Lower leg skin (tissue), 4 donors: ENCODE measurements at regions not wholly inside any gene's neighbourhood (a gene's known extent, or its start where the extent isn't known, plus 50 kb on each side); places are given as distances from the start of the nearest gene placed in this dataset.

Source experiments
- DNase-seq, 2 donors: peaks; one replicate each; pipeline ENCODE4 v3.0.0-alpha.2; 2019; ENCODE audit warnings: low spot score in 2 of 2
- H3K4me3 ChIP-seq: fragments of 200-600 bp; sonication (generic); 2 replicates; pipeline ENCODE4 v1.5.1; 2017; ENCODE audit warnings: mild to moderate bottlenecking, low read depth; ENCODE audit not compliant: poor library complexity, severe bottlenecking
- CTCF ChIP-seq, 3 donors: fragments of 450-650 bp; IDR thresholded peaks; one replicate each; pipeline ENCODE4 v1.5.1; 2016; ENCODE audit warnings: antibody characterized with exemption in 3 of 3, mild to moderate bottlenecking in 3 of 3, moderate library complexity in 2 of 3
- POLR2A ChIP-seq, 2 donors: fragments of 450-650 bp; IDR thresholded peaks; one replicate each; pipeline ENCODE4 v1.6.1; 2016 to 2017; ENCODE audit warnings: antibody characterized with exemption in 2 of 2, mild to moderate bottlenecking in 1 of 2, moderate library complexity in 1 of 2
- WGBS, 2 donors: methylation state at CpG; one replicate each; pipeline ENCODE4 v1.1.5; 2018; 5-methylcytosine and 5-hydroxymethylcytosine counted together
- intact Hi-C: fragments of 100-400 bp; cut with DNase I; formaldehyde crosslinking; loops from one replicate; pipeline ENCODE4 v1.15.0; 2023; ENCODE audit warnings: low total_unique reads

GRCh38 chr3:159538507-159538906 lies 450.1 kb upstream of the IL12A start:
- H3K4me3 ChIP-seq: no peak overlapping the region
- no peak for TF ChIP-seq POLR2A (IDR thresholded peaks at IDR 0.05)
- TF ChIP-seq CTCF (IDR thresholded peaks at IDR 0.05): no peak
- whole genome bisulfite sequencing, 2 donors: 38 to 53% methylated on average over 1 of the region's 1 CpG
- intact Hi-C loops: no loop called here
- no peak for DNase-seq

- no peak for TF ChIP-seq POLR2A (IDR thresholded peaks at IDR 0.05)
- no peak for TF ChIP-seq CTCF (IDR thresholded peaks at IDR 0.05)
- intact Hi-C loops: no loop called here
- DNase-seq: no peak
- WGBS, 2 donors: 32 to 44% methylated on average over 2 of the region's 2 CpGs
- no peak overlapping the region for H3K4me3 ChIP-seq
These were observed 447.6 kb upstream of the IL12A start for GRCh38 chr3:159540882-159541495.

DNA sequence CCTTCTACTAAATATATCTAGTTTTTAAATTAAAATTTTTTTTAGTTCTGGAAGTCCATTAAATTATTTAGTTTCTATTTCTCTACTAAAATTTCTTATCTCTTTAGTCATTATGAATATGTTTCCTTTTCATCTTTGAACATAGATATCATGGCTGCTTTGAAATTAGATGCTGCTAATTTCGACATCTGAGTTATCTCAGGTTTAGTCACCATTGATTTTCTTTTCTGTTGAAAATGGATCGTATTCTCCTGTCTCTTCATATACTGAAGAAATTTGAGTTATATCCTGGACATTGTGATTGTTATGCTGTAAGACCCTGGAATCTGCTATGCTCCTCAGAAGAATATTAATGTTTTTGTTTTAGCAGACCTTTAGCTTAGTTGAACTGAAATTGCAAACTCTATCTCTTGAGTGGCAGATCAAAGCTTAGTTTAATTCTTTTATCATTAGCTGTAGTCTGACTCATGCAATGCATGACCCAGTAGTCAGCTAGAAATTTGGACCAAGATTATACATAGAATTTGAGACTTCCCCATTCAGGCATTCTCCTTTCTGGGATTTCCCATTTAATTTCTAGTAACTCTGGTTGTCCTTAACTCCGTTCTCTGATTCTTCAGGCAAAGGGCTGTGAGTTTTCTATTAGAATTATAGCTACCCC lies 439.8 kb upstream of the IL12A start:
- no peak overlapping the region for H3K4me3 ChIP-seq
- no peak for TF ChIP-seq POLR2A (IDR thresholded peaks at IDR 0.05)
- no peak for TF ChIP-seq CTCF (IDR thresholded peaks at IDR 0.05)
- intact Hi-C loops: no loop called here
- 81 to 86% methylated on average over 3 of the region's 3 CpGs for WGBS, 2 donors
- no peak for DNase-seq

- DNase-seq: no peak
- no peak overlapping the region for H3K4me3 ChIP-seq
- TF ChIP-seq CTCF (IDR thresholded peaks at IDR 0.05) (no peak), POLR2A (IDR thresholded peaks at IDR 0.05) (no peak)
- intact Hi-C loops: no loop called here
These were observed 433.4 kb upstream of the IL12A start for GRCh38 chr3:159555205-159555604.

DNA sequence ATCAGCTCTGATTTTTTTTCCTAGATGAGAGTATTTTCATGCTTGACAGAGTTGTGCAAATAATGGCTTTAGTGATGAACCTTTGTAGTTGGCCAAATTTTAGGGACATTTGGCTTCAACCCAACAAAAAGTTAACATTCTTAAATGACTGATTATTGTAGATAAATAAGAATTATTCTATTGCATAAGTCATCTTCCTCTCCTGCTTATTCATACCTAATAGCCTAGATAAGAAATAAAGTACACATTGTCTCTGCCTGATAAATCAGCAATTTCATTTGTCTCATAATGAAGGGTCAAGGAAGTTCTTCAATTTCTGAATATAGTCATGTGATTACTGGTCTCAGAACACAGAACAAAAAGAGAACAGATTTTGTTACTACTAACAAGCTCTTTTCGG lies 428.9 kb upstream of the IL12A start:
- intact Hi-C loops: no loop called here
- DNase-seq: no peak
- TF ChIP-seq POLR2A (IDR thresholded peaks at IDR 0.05): no peak
- TF ChIP-seq CTCF (IDR thresholded peaks at IDR 0.05): no peak
- no peak overlapping the region for H3K4me3 ChIP-seq
- WGBS, 2 donors: 89 to 92% methylated on average over 1 of the region's 1 CpG
